Astrocyte of the spinal cord (primary cell): ENCODE measurements at regions not wholly inside any gene's neighbourhood (a gene's known extent, or its start where the extent isn't known, plus 50 kb on each side); places are given as distances from the start of the nearest gene placed in this dataset.

ENCODE experiments used
- DNase-seq: peaks from one replicate; pipeline ENCODE4 v3.0.0; 2011; ENCODE audit warnings: low read depth, low spot score
- H3K4me3 ChIP-seq: 2 replicates; pipeline ENCODE4 v1.5.1; 2011; ENCODE audit warnings: low read depth, mild to moderate bottlenecking, low read length, moderate library complexity
- CTCF ChIP-seq: IDR thresholded peaks from 2 replicates; pipeline ENCODE4 v1.5.1; 2012; ENCODE audit warnings: low read depth, mild to moderate bottlenecking, low read length, inconsistent platforms
- in situ Hi-C: cut with HindIII; loops from 2 replicates; pipeline ENCODE4 v1.10.0; 2017; ENCODE audit warnings: low sequenced_read_pairs

- no peak overlapping the region for H3K4me3 ChIP-seq
- no peak for TF ChIP-seq CTCF
- in situ Hi-C loops: no loop called here
- DNase-seq: no peak
These were observed 83.2 kb downstream of the NFKBIZ start for GRCh38 chr3:101932326-101933068.

- in situ Hi-C loops: no loop called here
- peak; percentile 94 for DNase-seq
- H3K4me3 ChIP-seq: no peak overlapping the region
- TF ChIP-seq CTCF: no peak
These were observed 87.4 kb downstream of the NFKBIZ start for GRCh38 chr3:101936419-101937356.

- H3K4me3 ChIP-seq: no peak overlapping the region
- no peak for DNase-seq
- in situ Hi-C loops: no loop called here
- TF ChIP-seq CTCF: no peak
These were observed 89.0 kb downstream of the NFKBIZ start for GRCh38 chr3:101938262-101938847.

- TF ChIP-seq CTCF: no peak
- in situ Hi-C loops: no loop called here
- DNase-seq: peak; percentile 50
- no peak overlapping the region for H3K4me3 ChIP-seq
These were observed 90.2 kb downstream of the NFKBIZ start for GRCh38 chr3:101939361-101940049.

GRCh38 chr3:101940521-101941317 is 91.4 kb downstream of the NFKBIZ start:
- no peak for TF ChIP-seq CTCF
- in situ Hi-C loops: no loop called here
- peak; percentile 98 for DNase-seq
- no peak overlapping the region for H3K4me3 ChIP-seq
